Peyer's patch (tissue), 4 donors: ENCODE measurements at regions not wholly inside any gene's neighbourhood (a gene's known extent, or its start where the extent isn't known, plus 50 kb on each side); places are given as distances from the start of the nearest gene placed in this dataset.

Source experiments
- CTCF ChIP-seq, 6 experiments: fragments of 450-650 bp in 4 of 6; fragments of 200-600 bp in 2 of 6; sonication (generic) in 1 of 6; IDR thresholded peaks; one replicate each; pipeline ENCODE4 v1.5.1; 2017 to 2019; ENCODE audit warnings: antibody characterized with exemption in 6 of 6, mild to moderate bottlenecking in 3 of 6, moderate library complexity in 1 of 6
- POLR2A ChIP-seq, 2 donors: fragments of 450-650 bp; IDR thresholded peaks; one replicate each; pipeline ENCODE4 v1.5.1; 2017; ENCODE audit warnings: antibody characterized with exemption in 2 of 2, mild to moderate bottlenecking in 2 of 2, moderate library complexity in 2 of 2

GRCh38 chr5:125189531-125189941 is 443.1 kb upstream of the ZNF608 start:
- TF ChIP-seq POLR2A (IDR thresholded peaks at IDR 0.05) (no peak), CTCF (IDR thresholded peaks at IDR 0.05) (no peak)
